ENCODE measurements at regions not wholly inside any gene's neighbourhood (a gene's known extent, or its start where the extent isn't known, plus 50 kb on each side); places are given as distances from the start of the nearest gene placed in this dataset.

DNA sequence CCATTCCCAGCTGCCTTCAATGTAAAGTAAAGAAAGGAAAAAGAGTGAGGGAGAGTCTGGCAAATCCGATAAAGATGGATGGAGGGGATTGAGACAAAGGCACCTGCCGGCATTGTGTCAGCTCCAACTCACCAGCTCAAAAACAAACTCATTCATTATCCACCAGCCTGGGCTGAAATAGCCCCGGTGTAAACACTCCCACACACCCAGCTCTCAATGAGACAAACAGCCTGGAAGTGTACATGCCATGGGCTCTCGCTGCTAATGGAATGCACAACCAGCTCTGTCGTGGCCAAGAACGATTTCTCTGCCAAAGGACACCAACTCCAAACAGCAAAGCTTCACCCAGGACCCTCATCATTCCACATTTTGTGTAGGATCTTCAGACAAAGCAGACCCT, 89.3 kb upstream of the OPCML start:
- TF ChIP-seq, protein P1, sequence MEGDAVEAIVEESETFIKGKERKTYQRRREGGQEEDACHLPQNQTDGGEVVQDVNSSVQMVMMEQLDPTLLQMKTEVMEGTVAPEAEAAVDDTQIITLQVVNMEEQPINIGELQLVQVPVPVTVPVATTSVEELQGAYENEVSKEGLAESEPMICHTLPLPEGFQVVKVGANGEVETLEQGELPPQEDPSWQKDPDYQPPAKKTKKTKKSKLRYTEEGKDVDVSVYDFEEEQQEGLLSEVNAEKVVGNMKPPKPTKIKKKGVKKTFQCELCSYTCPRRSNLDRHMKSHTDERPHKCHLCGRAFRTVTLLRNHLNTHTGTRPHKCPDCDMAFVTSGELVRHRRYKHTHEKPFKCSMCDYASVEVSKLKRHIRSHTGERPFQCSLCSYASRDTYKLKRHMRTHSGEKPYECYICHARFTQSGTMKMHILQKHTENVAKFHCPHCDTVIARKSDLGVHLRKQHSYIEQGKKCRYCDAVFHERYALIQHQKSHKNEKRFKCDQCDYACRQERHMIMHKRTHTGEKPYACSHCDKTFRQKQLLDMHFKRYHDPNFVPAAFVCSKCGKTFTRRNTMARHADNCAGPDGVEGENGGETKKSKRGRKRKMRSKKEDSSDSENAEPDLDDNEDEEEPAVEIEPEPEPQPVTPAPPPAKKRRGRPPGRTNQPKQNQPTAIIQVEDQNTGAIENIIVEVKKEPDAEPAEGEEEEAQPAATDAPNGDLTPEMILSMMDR (IDR thresholded peaks at IDR 0.05): no peak
- TF ChIP-seq ZFX (IDR thresholded peaks at IDR 0.05; ENCODE audit: borderline replicate concordance): no peak
